ENCODE measurements at regions not wholly inside any gene's neighbourhood (a gene's known extent, or its start where the extent isn't known, plus 50 kb on each side); places are given as distances from the start of the nearest gene placed in this dataset.

- BruUV-seq (replicated peaks) = no TSS peak
- Histone ChIP-seq H3K14ac (replicated peaks; ENCODE audit: low read depth, low read length) (no peak overlapping the region), H3K18ac (ENCODE audit: low read depth, low read length) (no peak overlapping the region), H2AK9ac (replicated peaks; ENCODE audit: low read depth, low read length, poor library complexity) (no peak overlapping the region), H4K8ac (ENCODE audit: low read depth in 2 of 2, low read length in 2 of 2) (no peak overlapping the region), H2BK20ac (ENCODE audit: low read depth, low read length) (no peak overlapping the region), H4K5ac (ENCODE audit: low read depth, low read length) (no peak overlapping the region), H3K4me1 (ENCODE audit: control insufficient read depth, insufficient read depth, low read length) (no peaks in the 10 kb centered on the region), H3K27me3 (ENCODE audit: control insufficient read depth, insufficient read depth, low read length) (no peaks in the 10 kb centered on the region), H3K79me1 (ENCODE audit: low read depth in 1 of 2, low read length in 2 of 2) (no peaks in the 10 kb centered on the region), H4K20me1 (ENCODE audit: insufficient read depth, low read length) (no peaks in the 10 kb centered on the region), H2AK5ac (ENCODE audit: low read depth, low read length) (no peak overlapping the region), H2BK120ac (ENCODE audit: low read depth, low read length) (no peak overlapping the region), H3K36me3 (ENCODE audit: control insufficient read depth, insufficient read depth, low read length) (no peaks in the 10 kb centered on the region), H4K91ac (ENCODE audit: insufficient read depth, low read depth, low read length) (no peak overlapping the region), H3K23ac (ENCODE audit: low read depth, low read length) (no peak overlapping the region), H3K27ac (ENCODE audit: insufficient read depth, low read length) (no peak overlapping the region), H3K56ac (ENCODE audit: extremely low read depth, insufficient read depth, low read length) (no peak overlapping the region), H2BK5ac (ENCODE audit: low read depth, low read length, poor library complexity, severe bottlenecking) (no peak overlapping the region), H3K4me3 (ENCODE audit: insufficient read depth, low read depth, low read length) (no peak overlapping the region), H3K9me3 (ENCODE audit: control insufficient read depth, insufficient read depth, low read length) (peaks cover 10% of the 10 kb centered on the region; the same call in 1 of the 2 replicates), H2BK15ac (ENCODE audit: low read depth, low read length) (no peak overlapping the region), H3K4me2 (ENCODE audit: low read depth, low read length) (no peak overlapping the region), H3K4ac (ENCODE audit: low read depth, low read length) (no peak overlapping the region), H2AFZ (replicated peaks; ENCODE audit: low read length, poor library complexity) (no peak overlapping the region), H3K9me1 (ENCODE audit: insufficient read depth, low read length) (no peaks in the 10 kb centered on the region), H3K9ac (ENCODE audit: low read depth, low read length) (no peak overlapping the region)
- ChIA-PET CTCF (no interaction called here), POLR2A (ENCODE audit: unreplicated experiment) (no interaction called here)
- dilution Hi-C loops (cut with HindIII; ENCODE audit: low sequenced_read_pairs, unreplicated experiment) (no loop called here), intact Hi-C loops (cut with micrococcal nuclease) (no loop called here), in situ Hi-C loops (cut with MboI; ENCODE audit: low sequenced_read_pairs) (no loop called here)
- WGBS, 2 experiments (ENCODE audit: extremely low coverage in 2 of 2, insufficient read length in 1 of 2) = 0% methylated on average over 1 of the region's 1 CpG; no CpG with 5 or more reads in 1 of the 2 experiments
- DNase-seq = no peak
- ATAC-seq (ENCODE audit: low read depth) = no peak
- TF ChIP-seq SMC3 (IDR thresholded peaks at IDR 0.05; ENCODE audit: low read depth, low read length) (no peak), POLR2A (IDR thresholded peaks at IDR 0.05; ENCODE audit: low read depth, low read length) (no peak), RCOR1 (IDR thresholded peaks at IDR 0.05; ENCODE audit: insufficient replicate concordance, low read length) (no peak), CTCF (conservative IDR thresholded peaks at IDR 0.05; ENCODE audit: low read depth, low read length) (no peak), MAFK (IDR thresholded peaks at IDR 0.05; ENCODE audit: low read depth, low read length) (no peak), MXI1 (IDR thresholded peaks at IDR 0.05; ENCODE audit: borderline replicate concordance, low read depth, low read length) (no peak), RFX5 (IDR thresholded peaks at IDR 0.05; ENCODE audit: low read depth, low read length) (no peak), MAZ (IDR thresholded peaks at IDR 0.05; ENCODE audit: borderline replicate concordance, low read depth, low read length) (no peak), FOS (IDR thresholded peaks at IDR 0.05; ENCODE audit: low read depth, low read length) (no peak), CHD1 (IDR thresholded peaks at IDR 0.05; ENCODE audit: low read depth, low read length) (no peak), RAD21 (IDR thresholded peaks at IDR 0.05; ENCODE audit: low read length) (no peak), CEBPB (IDR thresholded peaks at IDR 0.05; ENCODE audit: low read depth, low read length) (no peak), NFE2L2 (IDR thresholded peaks at IDR 0.05; ENCODE audit: low read depth, low read length) (no peak), BHLHE40 (IDR thresholded peaks at IDR 0.05; ENCODE audit: low read depth, low read length) (no peak)
- TF ChIP-seq, protein P1, sequence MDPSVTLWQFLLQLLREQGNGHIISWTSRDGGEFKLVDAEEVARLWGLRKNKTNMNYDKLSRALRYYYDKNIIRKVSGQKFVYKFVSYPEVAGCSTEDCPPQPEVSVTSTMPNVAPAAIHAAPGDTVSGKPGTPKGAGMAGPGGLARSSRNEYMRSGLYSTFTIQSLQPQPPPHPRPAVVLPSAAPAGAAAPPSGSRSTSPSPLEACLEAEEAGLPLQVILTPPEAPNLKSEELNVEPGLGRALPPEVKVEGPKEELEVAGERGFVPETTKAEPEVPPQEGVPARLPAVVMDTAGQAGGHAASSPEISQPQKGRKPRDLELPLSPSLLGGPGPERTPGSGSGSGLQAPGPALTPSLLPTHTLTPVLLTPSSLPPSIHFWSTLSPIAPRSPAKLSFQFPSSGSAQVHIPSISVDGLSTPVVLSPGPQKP (IDR thresholded peaks at IDR 0.05; ENCODE audit: borderline replicate concordance, low read depth, low read length) = no peak
- TF ChIP-seq, protein P2, sequence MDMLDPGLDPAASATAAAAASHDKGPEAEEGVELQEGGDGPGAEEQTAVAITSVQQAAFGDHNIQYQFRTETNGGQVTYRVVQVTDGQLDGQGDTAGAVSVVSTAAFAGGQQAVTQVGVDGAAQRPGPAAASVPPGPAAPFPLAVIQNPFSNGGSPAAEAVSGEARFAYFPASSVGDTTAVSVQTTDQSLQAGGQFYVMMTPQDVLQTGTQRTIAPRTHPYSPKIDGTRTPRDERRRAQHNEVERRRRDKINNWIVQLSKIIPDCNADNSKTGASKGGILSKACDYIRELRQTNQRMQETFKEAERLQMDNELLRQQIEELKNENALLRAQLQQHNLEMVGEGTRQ (IDR thresholded peaks at IDR 0.05; ENCODE audit: low read depth, low read length) = no peak
Measured at GRCh38 chr1:213821943-213822334, 165.8 kb upstream of the PROX1 start.

All from IMR-90 (cell line).